ENCODE measurements at regions not wholly inside any gene's neighbourhood (a gene's known extent, or its start where the extent isn't known, plus 50 kb on each side); places are given as distances from the start of the nearest gene placed in this dataset.

GRCh38 chr20:4095639-4096038, 53.0 kb upstream of the SMOX start:
- DNase-seq (ENCODE audit: low spot score), result no peak

GRCh38 chr20:4091490-4092479, 56.8 kb upstream of the SMOX start:
- peak; percentile 36 for DNase-seq (ENCODE audit: low spot score)

GRCh38 chr20:4090756-4091489, 57.7 kb upstream of the SMOX start:
- DNase-seq (ENCODE audit: low spot score), result no peak

GRCh38 chr20:4089756-4090487, 58.7 kb upstream of the SMOX start:
- DNase-seq (ENCODE audit: low spot score), result no peak

DNA sequence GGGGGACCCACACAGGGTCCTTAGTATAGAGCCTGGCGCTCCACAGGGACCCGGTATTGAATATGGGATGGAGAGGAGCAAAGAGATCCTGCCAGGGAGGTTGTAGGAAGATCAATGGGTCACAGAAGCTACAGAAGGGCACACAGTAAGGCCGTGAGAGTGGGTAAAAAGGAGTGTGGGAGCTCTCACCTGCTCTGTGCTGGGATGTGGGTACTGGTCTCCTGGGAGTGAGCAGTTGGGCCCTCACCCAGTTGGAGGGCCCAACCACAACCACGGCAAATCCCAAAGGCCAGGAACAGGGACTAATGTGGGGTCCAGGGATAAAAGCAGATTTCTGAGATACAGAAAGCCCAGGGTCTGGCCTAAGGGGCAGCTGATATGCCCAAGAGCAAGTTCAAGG, 59.9 kb upstream of the SMOX start:
- no peak for DNase-seq (ENCODE audit: low spot score)

- DNase-seq (ENCODE audit: low spot score), result no peak
Measured at GRCh38 chr20:4087923-4088322, 60.7 kb upstream of the SMOX start.

DNA sequence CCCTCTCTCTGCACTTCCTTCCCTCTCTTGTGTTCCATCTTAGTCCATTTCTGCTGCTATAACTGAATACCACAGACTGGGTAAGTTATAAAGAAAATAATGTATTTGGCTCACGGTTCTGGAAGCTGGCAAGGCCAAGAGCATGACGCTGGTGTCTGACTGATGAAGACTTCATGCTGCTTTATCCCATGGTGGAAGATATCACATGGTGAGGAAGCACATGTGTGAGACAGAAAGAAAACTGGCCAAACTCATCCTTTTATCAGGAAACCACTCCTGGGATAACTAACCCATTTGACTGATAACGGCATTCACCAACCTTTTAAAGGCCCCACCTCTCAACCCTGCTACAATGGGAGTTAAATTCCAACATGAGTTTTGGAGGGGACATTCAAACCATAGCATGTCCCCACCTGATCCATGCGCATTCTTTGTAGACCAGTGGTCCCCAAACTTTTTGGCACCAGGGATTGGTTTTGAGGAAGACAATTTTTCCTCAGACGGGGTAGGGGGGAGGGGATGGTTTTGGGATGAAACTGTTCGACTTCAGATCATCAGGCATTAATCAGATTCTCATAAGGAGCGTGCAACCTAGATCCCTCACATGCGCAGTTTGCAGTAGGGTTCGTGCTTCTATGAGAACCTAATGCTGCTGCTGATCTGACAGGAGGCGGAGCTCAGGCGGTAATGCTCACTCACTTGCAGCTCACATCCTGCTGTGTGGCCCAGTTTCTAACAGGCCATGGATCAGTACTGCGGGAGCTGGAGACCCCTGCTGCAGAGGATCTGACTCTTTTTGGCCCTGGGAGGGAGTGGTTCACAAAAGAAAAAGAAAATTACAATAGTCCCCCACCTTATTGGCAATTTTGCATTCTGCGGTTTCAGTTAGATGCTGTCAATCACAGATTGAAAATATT, 61.6 kb upstream of the SMOX start:
- DNase-seq (ENCODE audit: low spot score), result no peak

- no peak for DNase-seq (ENCODE audit: low spot score)
Measured at GRCh38 chr20:4084721-4085120, 63.9 kb upstream of the SMOX start.

DNA sequence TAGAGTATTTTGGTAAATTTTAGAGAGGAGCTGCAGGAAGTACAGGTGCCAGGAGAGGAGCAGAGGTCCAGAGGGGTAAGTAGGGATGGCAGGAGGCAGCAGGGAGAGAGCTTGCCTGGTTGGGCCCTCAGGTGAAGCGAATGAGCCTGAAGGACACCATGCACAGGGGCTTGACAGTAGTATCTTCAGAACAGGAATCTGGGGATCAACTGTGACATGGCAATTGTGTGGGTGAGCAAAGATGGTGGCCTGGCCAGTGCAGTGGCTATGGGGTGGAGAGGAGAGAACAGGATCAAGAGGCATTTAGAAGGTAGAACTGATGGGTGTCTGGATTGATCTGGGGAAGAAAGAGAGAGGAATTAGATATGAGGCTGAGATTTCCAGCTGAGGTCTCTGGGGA, 64.5 kb upstream of the SMOX start:
- DNase-seq (ENCODE audit: low spot score), result no peak

DNA sequence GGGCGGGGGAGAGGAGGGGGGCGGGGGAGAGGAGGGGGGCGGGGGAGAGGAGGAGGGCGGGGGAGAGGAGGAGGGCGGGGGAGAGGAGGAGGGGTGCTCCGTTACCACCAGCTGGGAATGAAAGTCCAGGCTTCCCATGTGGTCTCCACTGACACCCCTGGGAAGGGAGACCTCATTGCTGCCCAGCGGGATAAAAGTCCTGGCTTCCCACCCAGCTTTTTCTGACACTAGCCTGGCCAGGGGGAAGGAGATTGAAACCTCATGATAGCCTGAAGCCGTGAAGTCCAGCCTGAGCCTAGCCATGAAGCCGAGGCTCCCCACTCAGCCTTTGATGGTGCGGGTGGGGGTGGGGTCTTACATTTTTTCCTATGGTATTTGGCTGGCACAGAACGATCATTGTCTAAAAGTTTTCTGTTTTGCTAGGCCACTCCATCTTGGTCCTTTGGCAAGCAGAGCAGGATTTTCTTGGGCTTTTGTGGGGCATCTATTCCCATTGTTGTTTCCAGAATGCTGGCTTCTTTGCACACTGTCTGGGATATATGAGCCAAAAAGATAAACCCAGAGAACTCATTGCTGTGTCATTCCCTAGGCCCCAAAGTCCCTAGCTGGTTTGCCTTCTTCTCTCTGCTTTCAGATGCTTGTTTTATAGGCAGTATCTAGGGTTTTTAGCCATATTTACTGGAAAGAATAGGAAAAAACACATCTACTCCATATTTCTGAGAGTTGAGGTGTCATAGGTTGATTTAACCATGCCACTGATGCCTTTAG, 65.3 kb upstream of the SMOX start:
- no peak for DNase-seq (ENCODE audit: low spot score)

DNA sequence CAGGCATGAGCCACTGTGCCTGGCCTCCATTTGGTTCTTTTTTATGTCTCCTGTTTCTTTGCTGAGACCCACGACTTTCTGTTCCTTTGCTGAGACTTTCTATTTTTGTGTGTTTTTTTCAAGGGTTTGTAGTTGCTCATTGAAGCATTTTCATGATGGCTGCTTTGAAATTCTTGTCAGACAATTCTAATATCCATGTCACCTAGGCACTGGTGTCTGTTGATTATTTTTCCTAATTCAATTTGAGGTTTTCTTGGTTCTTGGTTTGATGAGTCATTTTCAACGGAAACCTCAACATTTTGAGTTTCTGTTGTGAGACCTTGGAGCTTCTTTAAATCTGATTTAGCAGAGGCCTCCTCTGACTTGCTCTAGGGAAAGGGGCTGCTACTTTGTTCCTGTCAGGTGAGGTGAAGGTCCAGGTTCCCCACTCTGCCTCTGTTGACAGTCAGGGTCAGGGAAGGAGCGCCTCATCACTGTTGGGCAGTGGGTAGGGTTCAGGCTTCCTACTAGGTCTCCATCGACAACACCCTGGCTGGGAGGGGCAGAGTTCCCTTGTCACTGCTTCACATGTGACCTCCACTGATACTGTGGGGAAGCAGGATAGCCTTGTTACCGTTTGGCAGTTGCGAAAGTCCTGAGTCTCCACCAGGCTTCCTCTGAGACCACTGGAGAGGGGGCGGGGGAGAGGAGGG, 66.1 kb upstream of the SMOX start:
- peak; percentile 87 for DNase-seq (ENCODE audit: low spot score)

- DNase-seq (ENCODE audit: low spot score), result no peak
Measured at GRCh38 chr20:4081421-4081820, 66.1 kb upstream of the RNF24 start.

DNA sequence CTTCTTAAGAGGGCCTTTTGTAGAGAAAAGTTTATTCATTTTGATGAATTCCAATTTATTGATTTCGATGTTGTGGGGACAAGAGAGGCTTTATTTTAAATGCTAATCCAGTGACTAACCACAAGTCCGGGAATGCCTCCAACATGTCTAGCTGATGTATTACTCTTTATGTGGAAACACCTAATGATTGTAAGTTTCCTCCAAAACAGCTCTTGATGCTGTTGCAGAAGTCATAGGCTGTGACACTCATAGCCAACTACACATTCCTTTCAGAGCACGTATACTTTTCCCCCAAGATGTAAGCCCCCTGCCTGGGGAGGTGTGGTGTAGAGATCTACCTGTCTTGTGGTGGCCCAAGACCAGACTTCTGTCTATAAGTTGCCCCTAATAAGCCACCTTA, 61.3 kb upstream of the RNF24 start:
- DNase-seq (ENCODE audit: low spot score), result no peak

GRCh38 chr20:4076033-4076432, 60.7 kb upstream of the RNF24 start:
- no peak for DNase-seq (ENCODE audit: low spot score)

- DNase-seq (ENCODE audit: low spot score), result no peak
Measured at GRCh38 chr20:4074877-4075455, 59.6 kb upstream of the RNF24 start.

- DNase-seq (ENCODE audit: low spot score), result no peak
Measured at GRCh38 chr20:4073852-4074741, 58.7 kb upstream of the RNF24 start.

DNA sequence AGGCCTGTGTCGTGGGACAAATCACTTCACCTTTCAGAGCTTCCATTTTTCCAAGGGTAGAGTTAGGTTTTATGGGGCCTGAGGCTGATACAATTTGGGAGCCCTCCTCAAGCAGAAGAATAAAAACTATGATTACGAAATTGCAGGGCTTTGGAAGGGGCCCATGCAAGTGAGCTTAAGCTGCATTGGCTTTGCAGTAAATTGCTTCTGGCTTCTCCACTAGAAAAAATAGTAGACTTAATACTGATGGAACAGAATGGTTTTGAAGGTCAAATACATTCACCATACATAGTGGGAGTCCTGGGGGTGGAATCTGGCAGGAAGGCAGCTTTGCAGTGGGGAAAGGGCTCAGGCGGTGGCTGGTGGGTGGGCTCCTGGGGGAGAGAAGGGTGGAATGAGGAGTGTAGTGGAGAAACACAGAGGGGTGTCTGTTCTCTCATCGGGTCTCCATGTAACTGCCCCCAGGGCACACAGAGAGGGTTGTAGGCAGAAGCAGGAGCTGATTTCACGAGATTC, 55.9 kb upstream of the RNF24 start:
- DNase-seq (ENCODE audit: low spot score), result no peak
